KOPT-K1 (cell line): ENCODE measurements at regions not wholly inside any gene's neighbourhood (a gene's known extent, or its start where the extent isn't known, plus 50 kb on each side); places are given as distances from the start of the nearest gene placed in this dataset.

Experiments used
- H3K27ac ChIP-seq: fragments of 200-600 bp; sonication (generic); 2 replicates; pipeline ENCODE4 v1.5.1; 2016; ENCODE audit warnings: antibody characterized with exemption, mild to moderate bottlenecking, low read depth, low read length; ENCODE audit not compliant: poor library complexity, severe bottlenecking
- H3K36me3 ChIP-seq: fragments of 200-600 bp; sonication (generic); 2 replicates; pipeline ENCODE4 v1.5.1; 2017; ENCODE audit warnings: antibody characterized with exemption, mild to moderate bottlenecking, low read length, moderate library complexity; ENCODE audit not compliant: insufficient read depth
- H3K9me3 ChIP-seq: fragments of 200-600 bp; sonication (generic); 2 replicates; pipeline ENCODE4 v1.5.1; 2017; ENCODE audit warnings: antibody characterized with exemption, low read length, mild to moderate bottlenecking; ENCODE audit not compliant: insufficient read depth, poor library complexity, severe bottlenecking

- H3K27ac ChIP-seq, result no peak overlapping the region
Observed at GRCh38 chr12:24586293-24586692, 362.6 kb downstream of the BCAT1 start.

GRCh38 chr12:24584032-24584675 lies 364.7 kb downstream of the BCAT1 start:
- Histone ChIP-seq H3K27ac (no peak overlapping the region), H3K9me3 (peaks cover 7% of the 10 kb centered on the region), H3K36me3 (no peaks in the 10 kb centered on the region)

More at GRCh38 chr12:24586293-24586692, 362.6 kb downstream of the BCAT1 start:
- H3K9me3 ChIP-seq, result no peaks in the 10 kb centered on the region
- no peaks in the 10 kb centered on the region for H3K36me3 ChIP-seq

- Histone ChIP-seq H3K36me3 (no peaks in the 10 kb centered on the region), H3K27ac (no peak overlapping the region), H3K9me3 (peaks cover 7% of the 10 kb centered on the region)
Observed at GRCh38 chr12:24582954-24583601, 365.8 kb downstream of the BCAT1 start.

- Histone ChIP-seq H3K9me3 (peaks cover under 1% of the 10 kb centered on the region), H3K36me3 (no peaks in the 10 kb centered on the region), H3K27ac (no peak overlapping the region)
Observed at GRCh38 chr12:24574538-24574937, 374.4 kb downstream of the BCAT1 start.

DNA sequence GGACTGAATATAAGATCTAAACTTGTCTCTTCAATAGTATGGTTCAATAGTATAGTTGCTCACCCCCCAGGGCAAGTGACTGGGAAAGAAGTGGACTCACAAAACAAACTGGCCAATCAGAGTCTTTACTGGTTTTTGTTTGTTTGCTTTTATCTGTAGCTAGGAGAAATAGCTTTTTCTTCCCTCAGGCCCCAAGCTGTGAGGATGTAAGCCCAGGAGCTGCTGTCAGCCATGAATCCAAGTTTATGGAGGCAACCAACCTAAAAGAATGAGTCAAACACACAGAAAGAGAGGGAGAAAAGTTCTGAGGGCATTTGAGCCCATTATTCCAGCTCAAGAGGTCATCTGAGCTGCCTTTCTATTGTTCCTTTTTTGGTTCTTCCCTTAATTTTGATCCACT lies 375.3 kb downstream of the BCAT1 start:
- Histone ChIP-seq H3K36me3 (no peaks in the 10 kb centered on the region), H3K27ac (no peak overlapping the region), H3K9me3 (no peaks in the 10 kb centered on the region)

DNA sequence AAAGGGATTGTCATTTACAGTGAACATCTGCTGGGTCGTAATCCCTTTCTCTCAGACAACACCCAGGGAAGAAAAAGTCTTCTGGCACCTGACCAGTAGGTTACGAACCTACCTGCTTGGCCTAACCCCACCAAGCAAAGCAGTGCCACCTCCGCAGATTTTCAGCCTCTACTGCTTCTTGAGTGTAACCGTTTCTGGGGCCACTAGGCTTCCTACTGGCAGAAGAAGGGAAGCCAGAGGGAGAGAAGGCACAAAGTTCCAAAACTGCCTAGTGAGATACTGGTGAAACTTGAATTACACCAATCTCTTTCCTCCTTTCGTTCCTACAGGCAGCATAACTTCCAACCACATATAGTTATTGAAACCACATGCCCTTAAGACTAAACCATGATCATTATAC lies 383.6 kb downstream of the BCAT1 start:
- no peak overlapping the region for H3K27ac ChIP-seq
- H3K36me3 ChIP-seq, result no peaks in the 10 kb centered on the region
- H3K9me3 ChIP-seq, result no peaks in the 10 kb centered on the region

- Histone ChIP-seq H3K27ac (no peak overlapping the region), H3K9me3 (no peaks in the 10 kb centered on the region), H3K36me3 (no peaks in the 10 kb centered on the region)
Observed at GRCh38 chr12:24562771-24563431, 386.0 kb downstream of the BCAT1 start.

DNA sequence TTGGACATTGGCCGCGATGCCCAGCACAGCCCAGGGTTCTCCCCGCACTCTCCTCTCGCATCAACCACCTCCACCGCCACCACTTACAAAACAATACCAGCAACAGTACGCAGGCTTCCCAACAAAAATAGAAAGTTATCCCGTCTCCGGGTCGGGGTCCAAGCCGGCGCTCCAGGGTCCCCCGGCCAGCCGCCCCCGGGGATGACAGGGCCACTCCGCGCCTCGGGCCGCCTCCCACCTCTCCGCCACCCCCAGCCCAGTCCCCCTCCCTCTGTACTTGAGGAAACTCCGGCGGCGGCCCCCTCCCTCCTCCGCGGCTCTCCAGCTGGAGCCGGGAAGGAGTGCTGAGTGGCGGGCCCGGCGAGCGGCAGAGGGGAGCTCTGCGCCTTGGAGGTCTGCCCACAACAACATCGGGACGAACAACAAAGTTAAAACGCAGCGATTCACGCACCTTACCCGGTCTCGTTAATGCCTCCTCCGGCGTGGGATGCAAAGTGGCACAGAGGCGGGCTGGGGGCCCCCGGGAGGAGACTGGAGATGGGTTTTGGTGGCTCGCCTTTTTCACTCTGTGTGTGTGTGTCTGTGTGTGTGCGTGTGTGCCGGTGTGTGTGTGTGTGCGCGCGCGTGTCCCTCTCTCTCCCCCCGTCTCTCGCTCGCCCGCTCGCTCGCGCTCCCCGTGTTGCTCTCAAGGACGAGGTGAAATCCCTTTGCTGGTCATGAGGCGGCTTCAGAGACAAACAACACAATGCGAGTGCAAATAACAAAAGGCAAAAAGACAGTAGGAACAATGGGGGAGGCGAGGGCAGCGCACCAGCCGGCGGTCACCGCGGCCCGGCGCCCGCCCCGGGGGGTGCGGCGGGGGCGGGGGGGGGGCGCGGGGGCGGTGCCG lies 386.8 kb downstream of the BCAT1 start:
- H3K27ac ChIP-seq, result no peak overlapping the region
- no peaks in the 10 kb centered on the region for H3K36me3 ChIP-seq
- no peaks in the 10 kb centered on the region for H3K9me3 ChIP-seq

DNA sequence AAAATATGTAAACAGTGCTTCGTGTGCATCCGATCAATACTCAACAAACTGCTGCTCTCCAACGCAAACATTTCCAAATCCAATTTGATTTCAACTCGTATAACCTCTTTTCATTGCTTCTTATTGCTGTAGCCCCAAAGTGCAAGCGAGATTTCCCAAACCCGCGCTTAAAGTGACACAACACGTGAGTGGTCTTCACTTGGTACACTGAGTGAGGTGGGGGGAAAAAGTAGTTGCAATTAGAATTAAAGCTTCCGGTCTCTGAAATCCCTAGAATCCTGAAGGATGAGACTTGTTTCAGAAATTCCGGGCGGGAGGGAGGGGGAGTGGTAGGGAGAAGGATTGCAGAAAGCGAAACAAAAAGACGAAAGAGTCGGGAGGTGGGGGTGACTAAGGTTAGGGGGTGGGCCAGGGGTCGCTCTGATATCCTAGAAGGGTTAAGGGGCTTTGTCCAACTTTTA lies 387.5 kb downstream of the BCAT1 start:
- Histone ChIP-seq H3K27ac (no peak overlapping the region), H3K36me3 (no peaks in the 10 kb centered on the region), H3K9me3 (no peaks in the 10 kb centered on the region)

GRCh38 chr12:24560831-24561271 lies 388.1 kb downstream of the BCAT1 start:
- Histone ChIP-seq H3K27ac (no peak overlapping the region), H3K9me3 (no peaks in the 10 kb centered on the region), H3K36me3 (no peaks in the 10 kb centered on the region)

DNA sequence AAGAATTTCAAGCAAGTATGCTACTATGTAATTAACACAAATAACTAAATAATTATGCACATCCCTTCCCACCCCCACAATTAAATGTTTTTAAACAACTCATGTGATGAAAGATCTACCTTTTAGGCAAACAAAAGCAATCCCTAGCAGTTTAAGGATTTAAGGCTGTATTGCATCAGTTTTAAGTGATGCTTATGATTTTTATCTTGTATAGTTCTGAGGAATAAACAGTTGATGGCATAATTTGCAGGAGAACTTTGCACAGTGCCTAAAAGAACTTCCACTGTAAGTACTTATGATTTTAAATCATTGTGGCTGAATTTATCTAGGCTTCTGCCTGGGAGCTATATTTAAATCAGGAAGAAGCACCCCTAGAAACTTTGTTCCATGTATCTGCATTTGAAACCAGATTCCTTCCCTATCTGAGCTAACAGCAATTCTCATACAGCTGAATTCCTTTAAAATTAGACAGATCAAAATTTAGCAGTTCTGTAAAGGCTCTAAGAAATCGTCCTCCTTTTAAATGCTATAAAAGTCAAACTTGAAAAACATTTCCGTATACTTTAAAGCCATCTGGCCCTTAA lies 388.6 kb downstream of the BCAT1 start:
- H3K27ac ChIP-seq, result no peak overlapping the region
- no peaks in the 10 kb centered on the region for H3K36me3 ChIP-seq
- H3K9me3 ChIP-seq, result no peaks in the 10 kb centered on the region

DNA sequence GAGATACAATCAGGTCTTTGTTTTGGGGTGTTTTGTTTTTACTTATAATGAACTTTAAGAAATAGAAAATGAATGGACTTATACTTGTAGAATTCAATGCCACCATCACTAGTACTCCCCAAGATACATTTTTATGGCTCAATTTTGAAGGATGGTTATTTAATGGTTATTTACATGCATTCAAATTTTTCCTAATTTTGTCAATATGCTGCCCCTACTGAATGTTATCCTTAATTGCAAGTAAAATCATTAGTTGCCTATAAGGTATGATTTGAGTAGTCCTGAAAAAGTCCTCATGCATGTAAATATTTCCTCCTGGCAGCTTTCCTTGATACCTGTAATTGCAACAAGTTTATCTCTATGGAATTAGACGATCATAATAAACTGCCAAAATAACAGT lies 391.2 kb downstream of the BCAT1 start:
- Histone ChIP-seq H3K27ac (no peak overlapping the region), H3K9me3 (no peaks in the 10 kb centered on the region), H3K36me3 (no peaks in the 10 kb centered on the region)

- no peaks in the 10 kb centered on the region for H3K36me3 ChIP-seq
- H3K27ac ChIP-seq, result no peak overlapping the region
- no peaks in the 10 kb centered on the region for H3K9me3 ChIP-seq
Observed at GRCh38 chr12:24555730-24556129, 393.2 kb downstream of the BCAT1 start.

DNA sequence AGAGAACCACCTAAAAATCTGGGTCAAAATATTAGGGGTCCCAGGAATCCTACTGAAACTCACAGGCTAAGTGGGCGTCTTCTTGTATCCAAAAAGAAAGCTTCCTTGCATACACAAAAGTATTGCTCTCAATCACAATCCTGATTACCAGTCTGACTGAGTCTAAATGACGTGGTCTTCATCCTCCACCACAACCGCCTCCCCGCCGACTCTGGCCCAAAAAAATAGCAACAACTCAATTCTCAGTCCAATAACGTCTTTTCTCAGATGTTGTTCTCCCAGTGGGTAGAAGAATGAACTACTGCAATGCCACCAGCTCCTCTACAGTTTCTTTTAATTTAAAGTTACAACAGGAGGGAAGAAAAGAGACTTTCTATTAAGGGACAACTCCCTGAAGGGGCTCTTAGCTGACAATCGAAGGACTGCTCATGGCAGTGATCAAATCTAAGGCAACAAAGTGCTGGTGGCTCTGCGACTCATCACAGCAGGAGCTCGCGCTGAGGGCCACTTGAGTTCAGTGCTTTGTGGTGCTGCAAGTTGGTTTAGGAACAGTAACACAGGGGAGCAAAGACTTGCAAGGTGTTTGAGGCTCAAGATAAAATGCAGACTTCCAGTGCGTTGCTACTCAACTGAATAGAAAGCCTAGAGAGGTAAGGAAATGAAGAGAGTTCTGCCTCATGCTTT lies 394.1 kb downstream of the BCAT1 start:
- no peak overlapping the region for H3K27ac ChIP-seq
- H3K36me3 ChIP-seq, result no peaks in the 10 kb centered on the region
- H3K9me3 ChIP-seq, result no peaks in the 10 kb centered on the region
